IMR-90 (cell line): ENCODE measurements at regions not wholly inside any gene's neighbourhood (a gene's known extent, or its start where the extent isn't known, plus 50 kb on each side); places are given as distances from the start of the nearest gene placed in this dataset.

Experiments
- ATAC-seq: fragments of 200-7000 bp; cut with Tn5 transposase; 2 replicates; pipeline ENCODE4 v1.9.1; 2020; ENCODE audit warnings: low read depth, mild to moderate bottlenecking, moderate library complexity
- BruUV-seq: library from RNA; stranded (reverse); fragments of 400-500 nt; replicated peaks from 2 replicates; lab custom pipeline; 2021; lab: Mats Ljungman, UMichigan
- CTCF ChIA-PET: fragments of 300-600 bp; formaldehyde crosslinking; extraction: SDS; loops from one replicate; lab custom pipeline; 2021; ENCODE audit warnings: antibody characterized with exemption; lab: Yijun Ruan, JAX
- POLR2A ChIA-PET: fragments of 300-600 bp; sonication (Branson Sonifier 250); formaldehyde crosslinking; loops from one replicate; lab custom pipeline; 2022; ENCODE audit warnings: antibody characterized with exemption; ENCODE audit not compliant: unreplicated experiment; lab: Charles Lee
- DNase-seq: peaks from one replicate; pipeline ENCODE4 v3.0.0; 2013
- H2AFZ ChIP-seq: replicated peaks from 2 replicates; pipeline ENCODE3; 2013; ENCODE audit warnings: low read length, mild to moderate bottlenecking; ENCODE audit not compliant: poor library complexity
- H2AK5ac ChIP-seq: 2 replicates; pipeline ENCODE4 v1.6.1; 2013; ENCODE audit warnings: low read depth, low read length, inconsistent platforms
- H2AK9ac ChIP-seq: replicated peaks from 2 replicates; pipeline ENCODE3; 2013; ENCODE audit warnings: mild to moderate bottlenecking, low read depth, low read length, moderate library complexity; ENCODE audit not compliant: poor library complexity
- H2BK120ac ChIP-seq: 2 replicates; pipeline ENCODE4 v1.6.1; 2013; ENCODE audit warnings: low read depth, low read length, inconsistent platforms
- H2BK15ac ChIP-seq: 3 replicates; pipeline ENCODE4 v1.6.1; 2013; ENCODE audit warnings: low read depth, low read length, inconsistent platforms
- H2BK20ac ChIP-seq: 2 replicates; pipeline ENCODE4 v1.6.1; 2013; ENCODE audit warnings: low read depth, mild to moderate bottlenecking, inconsistent platforms, low read length, moderate library complexity
- H2BK5ac ChIP-seq: 2 replicates; pipeline ENCODE4 v1.6.1; 2013; ENCODE audit warnings: mild to moderate bottlenecking, low read depth, low read length, inconsistent platforms; ENCODE audit not compliant: poor library complexity, severe bottlenecking
- H3K14ac ChIP-seq: replicated peaks from 2 replicates; pipeline ENCODE4 v1.6.1; 2013; ENCODE audit warnings: low read depth, low read length, inconsistent platforms
- H3K18ac ChIP-seq: 2 replicates; pipeline ENCODE4 v1.6.1; 2013; ENCODE audit warnings: low read depth, low read length, control low read depth
- H3K23ac ChIP-seq: 2 replicates; pipeline ENCODE4 v1.6.1; 2013; ENCODE audit warnings: low read depth, low read length, inconsistent platforms
- H3K27ac ChIP-seq: 2 replicates; pipeline ENCODE4 v1.5.1; 2013; ENCODE audit warnings: mild to moderate bottlenecking, control low read depth, low read length; ENCODE audit not compliant: insufficient read depth
- H3K27me3 ChIP-seq: 2 replicates; pipeline ENCODE4 v1.6.1; 2013; ENCODE audit warnings: low read length; ENCODE audit not compliant: control insufficient read depth, insufficient read depth
- H3K36me3 ChIP-seq: 2 replicates; pipeline ENCODE4 v1.6.1; 2013; ENCODE audit warnings: low read length, mixed read lengths; ENCODE audit not compliant: control insufficient read depth, insufficient read depth
- H3K4ac ChIP-seq: 2 replicates; pipeline ENCODE4 v1.6.1; 2013; ENCODE audit warnings: low read depth, low read length, inconsistent platforms
- H3K4me1 ChIP-seq: 2 replicates; pipeline ENCODE4 v1.6.1; 2013; ENCODE audit warnings: low read length, mixed read lengths; ENCODE audit not compliant: control insufficient read depth, insufficient read depth
- H3K4me2 ChIP-seq: 2 replicates; pipeline ENCODE4 v1.6.1; 2013; ENCODE audit warnings: low read depth, mild to moderate bottlenecking, control low read depth, low read length, moderate library complexity
- H3K4me3 ChIP-seq: 2 replicates; pipeline ENCODE4 v1.5.1; 2013; ENCODE audit warnings: low read depth, mild to moderate bottlenecking, control low read depth, low read length, moderate library complexity; ENCODE audit not compliant: insufficient read depth
- H3K56ac ChIP-seq: 2 replicates; pipeline ENCODE4 v1.6.1; 2013; ENCODE audit warnings: low read length, inconsistent platforms; ENCODE audit not compliant: insufficient read depth; ENCODE audit errors: extremely low read depth
- H3K79me1 ChIP-seq, 2 experiments: 2 replicates each; pipeline ENCODE4 v1.6.1; 2013; ENCODE audit warnings: low read length in 2 of 2, inconsistent platforms in 1 of 2, low read depth in 1 of 2
- H3K9ac ChIP-seq: 2 replicates; pipeline ENCODE4 v1.6.1; 2013; ENCODE audit warnings: low read depth, low read length, control low read depth
- H3K9me1 ChIP-seq: 2 replicates; pipeline ENCODE4 v1.6.1; 2013; ENCODE audit warnings: low read length, inconsistent platforms; ENCODE audit not compliant: insufficient read depth
- H3K9me3 ChIP-seq: 2 replicates; pipeline ENCODE4 v1.6.1; 2013; ENCODE audit warnings: low read length; ENCODE audit not compliant: control insufficient read depth, insufficient read depth
- H4K20me1 ChIP-seq: 2 replicates; pipeline ENCODE4 v1.6.1; 2013; ENCODE audit warnings: low read length, inconsistent platforms; ENCODE audit not compliant: insufficient read depth
- H4K5ac ChIP-seq: 2 replicates; pipeline ENCODE4 v1.6.1; 2013; ENCODE audit warnings: mild to moderate bottlenecking, low read depth, low read length, control low read depth
- H4K8ac ChIP-seq, 2 experiments: 2 replicates each; pipeline ENCODE4 v1.6.1; 2013; ENCODE audit warnings: low read depth in 2 of 2, low read length in 2 of 2, control low read depth in 1 of 2, inconsistent platforms in 1 of 2
- H4K91ac ChIP-seq: 2 replicates; pipeline ENCODE4 v1.6.1; 2013; ENCODE audit warnings: low read depth, low read length, inconsistent platforms; ENCODE audit not compliant: insufficient read depth
- CEBPB ChIP-seq: IDR thresholded peaks from 2 replicates; pipeline ENCODE4 v1.6.1; 2012; ENCODE audit warnings: low read depth, low read length, improper control_type of control experiment
- CHD1 ChIP-seq: IDR thresholded peaks from 2 replicates; pipeline ENCODE4 v1.6.1; 2012; ENCODE audit warnings: low read depth, low read length, improper control_type of control experiment
- FOS ChIP-seq: fragments of 150-350 bp; IDR thresholded peaks from 2 replicates; pipeline ENCODE4 v1.6.1; 2016; ENCODE audit warnings: low read depth, low read length
- MAFK ChIP-seq: IDR thresholded peaks from 2 replicates; pipeline ENCODE4 v1.6.1; 2012; ENCODE audit warnings: low read depth, low read length, improper control_type of control experiment
- MAZ ChIP-seq: IDR thresholded peaks from 2 replicates; pipeline ENCODE4 v1.6.1; 2012; ENCODE audit warnings: low read depth, mild to moderate bottlenecking, low read length, improper control_type of control experiment, moderate library complexity, borderline replicate concordance
- MXI1 ChIP-seq: IDR thresholded peaks from 2 replicates; pipeline ENCODE4 v1.6.1; 2012; ENCODE audit warnings: low read depth, mild to moderate bottlenecking, low read length, moderate library complexity, borderline replicate concordance
- NFE2L2 ChIP-seq: fragments of 150-350 bp; IDR thresholded peaks from 2 replicates; pipeline ENCODE4 v1.6.1; 2016; ENCODE audit warnings: low read depth, mild to moderate bottlenecking, low read length
- POLR2A ChIP-seq: IDR thresholded peaks from 2 replicates; pipeline ENCODE4 v1.6.1; 2012; ENCODE audit warnings: mild to moderate bottlenecking, low read depth, low read length
- RAD21 ChIP-seq: IDR thresholded peaks from 2 replicates; pipeline ENCODE4 v1.6.1; 2012; ENCODE audit warnings: low read length, improper control_type of control experiment
- RCOR1 ChIP-seq: IDR thresholded peaks from 2 replicates; pipeline ENCODE4 v1.6.1; 2012; ENCODE audit warnings: mild to moderate bottlenecking, low read length, improper control_type of control experiment; ENCODE audit not compliant: insufficient replicate concordance
- SMC3 ChIP-seq: fragments of 150-350 bp; IDR thresholded peaks from 2 replicates; pipeline ENCODE4 v1.6.1; 2016; ENCODE audit warnings: low read depth, mild to moderate bottlenecking, antibody characterized with exemption, low read length, moderate library complexity
- USF2 ChIP-seq: fragments of 150-350 bp; IDR thresholded peaks from 2 replicates; pipeline ENCODE4 v1.6.1; 2017; ENCODE audit warnings: mild to moderate bottlenecking, antibody characterized with exemption, low read length, low read depth
- dilution Hi-C: fragments of 300-500 bp; cut with HindIII; formaldehyde crosslinking; loops from one replicate; pipeline ENCODE4 v1.14.3; 2018; ENCODE audit warnings: low sequenced_read_pairs; ENCODE audit not compliant: unreplicated experiment
- in situ Hi-C: fragments of 300-500 bp; cut with MboI; formaldehyde crosslinking; loops from 3 replicates; pipeline ENCODE4 v1.14.3; 2019; ENCODE audit warnings: low sequenced_read_pairs, inconsistent platforms, mixed read lengths
- intact Hi-C: fragments of 100-400 bp; cut with micrococcal nuclease; formaldehyde crosslinking; loops from 2 replicates; pipeline ENCODE4 v1.10.0; 2022
- TF ChIP-seq, protein P1 (sequence below): fragments of 150-350 bp; IDR thresholded peaks from 2 replicates; pipeline ENCODE4 v1.6.1; 2016; ENCODE audit warnings: low read depth, mild to moderate bottlenecking, low read length, moderate library complexity, borderline replicate concordance
- TF ChIP-seq, protein P2 (sequence below): conservative IDR thresholded peaks from 2 replicates; pipeline ENCODE4 v1.5.1; 2012; ENCODE audit warnings: mild to moderate bottlenecking, low read depth, low read length, improper control_type of control experiment

GRCh38 chr5:21419383-21419782, 1431.4 kb upstream of the CDH18 start:
- Histone ChIP-seq H4K20me1 (no peaks in the 10 kb centered on the region), H3K79me1 (no peaks in the 10 kb centered on the region), H2BK5ac (no peak overlapping the region), H3K4ac (no peak overlapping the region), H2AK5ac (no peak overlapping the region), H3K9me1 (no peaks in the 10 kb centered on the region), H3K9ac (no peak overlapping the region), H2AK9ac (no peak overlapping the region), H2BK15ac (no peak overlapping the region), H3K4me1 (no peaks in the 10 kb centered on the region), H2BK120ac (no peak overlapping the region), H2AFZ (no peak overlapping the region), H4K8ac (no peak overlapping the region), H3K4me2 (no peak overlapping the region), H3K9me3 (no peaks in the 10 kb centered on the region), H3K56ac (no peak overlapping the region), H2BK20ac (no peak overlapping the region), H3K27ac (no peak overlapping the region), H3K23ac (no peak overlapping the region), H3K14ac (no peak overlapping the region), H3K36me3 (no peaks in the 10 kb centered on the region), H4K91ac (no peak overlapping the region), H3K4me3 (no peak overlapping the region), H3K27me3 (no peaks in the 10 kb centered on the region), H3K18ac (no peak overlapping the region), H4K5ac (no peak overlapping the region)
- POLR2A ChIA-PET, result no interaction called here
- TF ChIP-seq CEBPB, result no peak
- TF ChIP-seq MAZ, result no peak
- TF ChIP-seq MAFK, result no peak
- no peak for TF ChIP-seq POLR2A
- no peak for TF ChIP-seq USF2
- TF ChIP-seq, protein P1, sequence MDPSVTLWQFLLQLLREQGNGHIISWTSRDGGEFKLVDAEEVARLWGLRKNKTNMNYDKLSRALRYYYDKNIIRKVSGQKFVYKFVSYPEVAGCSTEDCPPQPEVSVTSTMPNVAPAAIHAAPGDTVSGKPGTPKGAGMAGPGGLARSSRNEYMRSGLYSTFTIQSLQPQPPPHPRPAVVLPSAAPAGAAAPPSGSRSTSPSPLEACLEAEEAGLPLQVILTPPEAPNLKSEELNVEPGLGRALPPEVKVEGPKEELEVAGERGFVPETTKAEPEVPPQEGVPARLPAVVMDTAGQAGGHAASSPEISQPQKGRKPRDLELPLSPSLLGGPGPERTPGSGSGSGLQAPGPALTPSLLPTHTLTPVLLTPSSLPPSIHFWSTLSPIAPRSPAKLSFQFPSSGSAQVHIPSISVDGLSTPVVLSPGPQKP, result no peak
- no peak for TF ChIP-seq NFE2L2
- TF ChIP-seq, protein P2, sequence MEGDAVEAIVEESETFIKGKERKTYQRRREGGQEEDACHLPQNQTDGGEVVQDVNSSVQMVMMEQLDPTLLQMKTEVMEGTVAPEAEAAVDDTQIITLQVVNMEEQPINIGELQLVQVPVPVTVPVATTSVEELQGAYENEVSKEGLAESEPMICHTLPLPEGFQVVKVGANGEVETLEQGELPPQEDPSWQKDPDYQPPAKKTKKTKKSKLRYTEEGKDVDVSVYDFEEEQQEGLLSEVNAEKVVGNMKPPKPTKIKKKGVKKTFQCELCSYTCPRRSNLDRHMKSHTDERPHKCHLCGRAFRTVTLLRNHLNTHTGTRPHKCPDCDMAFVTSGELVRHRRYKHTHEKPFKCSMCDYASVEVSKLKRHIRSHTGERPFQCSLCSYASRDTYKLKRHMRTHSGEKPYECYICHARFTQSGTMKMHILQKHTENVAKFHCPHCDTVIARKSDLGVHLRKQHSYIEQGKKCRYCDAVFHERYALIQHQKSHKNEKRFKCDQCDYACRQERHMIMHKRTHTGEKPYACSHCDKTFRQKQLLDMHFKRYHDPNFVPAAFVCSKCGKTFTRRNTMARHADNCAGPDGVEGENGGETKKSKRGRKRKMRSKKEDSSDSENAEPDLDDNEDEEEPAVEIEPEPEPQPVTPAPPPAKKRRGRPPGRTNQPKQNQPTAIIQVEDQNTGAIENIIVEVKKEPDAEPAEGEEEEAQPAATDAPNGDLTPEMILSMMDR, result no peak
- no peak for TF ChIP-seq CHD1
- TF ChIP-seq RAD21, result no peak
- no peak for TF ChIP-seq SMC3
- TF ChIP-seq MXI1, result no peak
- TF ChIP-seq FOS, result no peak
- TF ChIP-seq RCOR1, result no peak
- no peak for DNase-seq
- CTCF ChIA-PET, result interaction anchor here (1.0 kb wide), 1 partner anchor 8 kb away, joined by 3 read pairs; no protein-coding TSS in a partner anchor
- dilution Hi-C loops, result no loop called here
- no peak for ATAC-seq
- in situ Hi-C loops, result no loop called here
- intact Hi-C loops, result no loop called here
- BruUV-seq, result no TSS peak
